ENCODE measurements at regions not wholly inside any gene's neighbourhood (a gene's known extent, or its start where the extent isn't known, plus 50 kb on each side); places are given as distances from the start of the nearest gene placed in this dataset.

GRCh38 chr6:121838842-121839241 lies 403.4 kb downstream of the GJA1 start:
- no peak for TF ChIP-seq CTCF (IDR thresholded peaks at IDR 0.05)
- TF ChIP-seq POLR2A (IDR thresholded peaks at IDR 0.05), result no peak
- TF ChIP-seq POLR2AphosphoS5 (IDR thresholded peaks at IDR 0.05), result no peak

Data from gastroesophageal sphincter (tissue), 3 donors.